TTC549 (cell line): ENCODE measurements at regions not wholly inside any gene's neighbourhood (a gene's known extent, or its start where the extent isn't known, plus 50 kb on each side); places are given as distances from the start of the nearest gene placed in this dataset.
"Not testable (repeated sequence)": the region's sequence is repeated elsewhere in the genome, so short reads cannot be mapped to it uniquely, and the experiment has no call there.

ENCODE experiments used
- FAIRE-seq: peaks from 2 replicates; lab custom pipeline; 2012; peaks lifted over from hg19 to GRCh38; lab: Jason Lieb, UNC

DNA sequence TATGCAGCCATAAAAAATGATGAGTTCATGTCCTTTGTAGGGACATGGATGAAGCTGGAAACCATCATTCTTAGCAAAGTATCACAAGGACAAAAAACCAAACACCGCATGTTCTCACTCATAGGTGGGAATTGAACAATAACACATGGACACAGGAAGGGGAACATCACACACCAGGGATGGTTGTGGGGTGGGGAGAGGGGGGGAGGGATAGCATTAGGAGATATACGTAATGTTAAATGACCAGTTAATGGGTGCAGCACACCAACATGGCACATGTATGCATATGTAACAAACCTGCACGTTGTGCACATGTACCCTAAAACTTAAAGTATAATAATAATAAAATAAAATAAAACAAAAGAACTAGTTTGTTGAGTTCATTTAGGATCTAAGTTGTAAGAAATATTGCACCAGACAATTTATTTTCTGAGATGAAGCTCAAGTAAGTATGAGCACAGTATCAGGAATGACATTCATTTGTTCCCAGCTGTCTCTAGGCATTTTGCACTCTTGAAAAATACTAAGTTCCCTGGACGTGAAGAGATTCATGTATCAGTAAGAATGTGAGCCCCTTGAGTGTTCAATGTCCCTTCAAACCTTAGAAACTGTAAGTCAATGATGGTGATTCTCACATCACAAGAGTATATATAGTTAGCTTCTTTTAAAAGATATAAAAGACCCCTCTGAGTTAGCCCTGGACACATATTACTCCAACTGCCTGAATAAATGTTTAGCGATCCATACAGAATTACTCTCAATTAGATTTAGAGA, 1519.3 kb upstream of the TPTE start:
- FAIRE-seq, result not testable (repeated sequence)

DNA sequence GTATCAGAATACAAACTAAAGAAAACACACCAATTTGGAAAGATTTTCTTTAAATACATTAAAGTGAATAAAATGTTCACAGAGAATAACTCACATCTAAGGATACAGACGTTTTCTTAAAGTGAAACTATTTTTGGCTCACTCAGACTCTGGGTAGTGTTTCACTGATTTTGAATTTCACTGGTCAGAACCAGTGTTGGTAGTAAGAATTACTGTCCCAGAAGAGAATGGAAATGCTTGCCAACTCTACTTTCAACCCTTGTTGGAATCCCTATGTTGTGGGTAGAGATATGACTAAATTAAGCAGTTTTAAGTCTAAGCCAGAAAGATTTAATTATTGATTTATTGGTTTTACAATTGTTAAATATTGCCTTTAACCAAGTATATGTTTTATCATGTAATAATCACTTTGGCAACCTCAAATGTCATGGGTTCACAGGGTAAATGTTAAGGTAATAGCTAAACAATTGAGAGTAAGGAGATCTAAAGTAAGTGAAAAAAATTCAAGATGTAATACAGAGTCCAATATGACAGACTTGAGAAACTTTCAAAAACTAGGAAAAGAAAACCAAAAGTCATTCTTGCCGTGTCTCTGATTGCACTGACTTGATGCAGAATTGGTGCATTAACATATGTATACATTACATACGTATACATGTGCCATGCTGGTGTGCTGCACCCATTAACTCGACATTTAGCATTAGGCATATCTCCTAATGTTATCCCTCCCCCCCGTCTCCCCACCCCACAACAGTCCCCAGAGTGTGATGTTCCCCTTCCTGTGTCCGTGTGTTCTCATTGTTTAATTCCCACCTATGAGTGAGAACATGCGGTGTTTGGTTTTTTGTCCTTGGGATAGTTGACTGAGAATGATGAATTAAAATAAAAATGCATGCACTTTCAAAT, 1517.2 kb upstream of the TPTE start:
- FAIRE-seq, result not testable (repeated sequence)

DNA sequence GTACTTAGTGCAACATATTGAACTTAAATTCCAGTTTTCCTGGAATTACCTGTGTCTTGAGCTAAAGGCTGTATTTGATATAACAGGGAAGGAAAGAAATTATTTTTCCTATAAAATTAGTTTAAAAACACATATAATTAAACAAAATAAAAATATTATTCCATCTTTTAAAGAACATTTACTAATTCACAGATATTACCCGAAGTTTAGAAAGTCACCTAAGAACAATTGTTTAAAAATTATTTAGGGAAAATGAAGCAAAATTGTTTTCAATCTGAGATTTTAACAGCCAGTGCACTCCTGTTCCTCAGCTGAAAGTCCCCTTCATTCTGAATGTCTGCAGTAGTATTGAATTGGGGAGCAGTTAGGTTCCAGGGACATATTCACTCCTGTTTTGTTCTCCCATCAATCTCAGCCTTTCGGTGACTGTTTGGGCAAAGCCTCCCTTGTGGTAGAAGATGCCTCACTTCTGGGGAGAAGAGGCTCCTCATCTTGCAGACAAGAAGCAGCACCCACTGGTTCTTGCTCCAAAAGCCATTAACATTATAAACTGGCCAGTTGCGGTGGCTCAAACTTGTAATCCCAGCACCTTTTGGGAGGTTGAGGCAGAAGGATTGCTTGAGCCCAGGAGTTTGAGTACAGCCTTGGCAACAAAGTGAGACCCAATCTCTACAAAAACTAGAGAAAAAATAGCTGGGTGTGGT, 1516.4 kb upstream of the TPTE start:
- not testable (repeated sequence) for FAIRE-seq

DNA sequence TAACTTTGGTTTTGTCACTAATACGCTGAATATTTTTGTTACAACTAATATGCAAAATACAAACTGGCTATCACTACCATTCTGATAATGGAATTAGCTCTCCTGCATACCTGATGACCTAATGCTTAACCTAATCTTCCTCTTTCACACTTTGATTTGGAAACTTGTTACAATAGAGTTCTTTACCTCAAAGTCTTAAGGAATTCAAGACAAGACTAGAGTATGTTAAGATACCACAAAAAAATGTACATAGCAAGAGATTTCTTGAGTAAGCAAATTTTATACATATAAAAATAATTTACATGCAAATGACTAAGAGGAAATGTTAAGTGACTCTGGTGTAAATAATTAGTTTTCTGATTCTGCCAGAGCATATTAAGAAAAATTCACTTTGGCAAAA, 1515.7 kb upstream of the TPTE start:
- not testable (repeated sequence) for FAIRE-seq

DNA sequence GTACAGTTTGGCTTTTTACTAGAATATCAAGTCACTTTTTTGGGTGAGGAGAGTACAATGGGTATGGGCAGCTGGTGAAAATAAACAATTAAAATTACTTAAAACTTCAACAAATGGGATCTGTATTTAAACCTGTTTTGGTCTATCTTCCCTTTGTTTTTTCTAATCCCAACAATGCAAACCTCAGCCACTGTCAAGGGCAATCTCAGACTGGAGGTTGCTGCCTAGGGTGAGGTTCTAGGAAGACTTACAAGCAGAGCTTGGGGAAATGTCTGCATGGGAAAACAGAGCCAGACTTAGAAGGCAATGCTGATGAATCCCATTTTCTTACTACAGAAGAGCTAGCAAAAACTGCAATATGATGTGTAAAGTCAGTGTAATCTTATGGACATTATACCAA, 1515.3 kb upstream of the TPTE start:
- FAIRE-seq, result not testable (repeated sequence)

DNA sequence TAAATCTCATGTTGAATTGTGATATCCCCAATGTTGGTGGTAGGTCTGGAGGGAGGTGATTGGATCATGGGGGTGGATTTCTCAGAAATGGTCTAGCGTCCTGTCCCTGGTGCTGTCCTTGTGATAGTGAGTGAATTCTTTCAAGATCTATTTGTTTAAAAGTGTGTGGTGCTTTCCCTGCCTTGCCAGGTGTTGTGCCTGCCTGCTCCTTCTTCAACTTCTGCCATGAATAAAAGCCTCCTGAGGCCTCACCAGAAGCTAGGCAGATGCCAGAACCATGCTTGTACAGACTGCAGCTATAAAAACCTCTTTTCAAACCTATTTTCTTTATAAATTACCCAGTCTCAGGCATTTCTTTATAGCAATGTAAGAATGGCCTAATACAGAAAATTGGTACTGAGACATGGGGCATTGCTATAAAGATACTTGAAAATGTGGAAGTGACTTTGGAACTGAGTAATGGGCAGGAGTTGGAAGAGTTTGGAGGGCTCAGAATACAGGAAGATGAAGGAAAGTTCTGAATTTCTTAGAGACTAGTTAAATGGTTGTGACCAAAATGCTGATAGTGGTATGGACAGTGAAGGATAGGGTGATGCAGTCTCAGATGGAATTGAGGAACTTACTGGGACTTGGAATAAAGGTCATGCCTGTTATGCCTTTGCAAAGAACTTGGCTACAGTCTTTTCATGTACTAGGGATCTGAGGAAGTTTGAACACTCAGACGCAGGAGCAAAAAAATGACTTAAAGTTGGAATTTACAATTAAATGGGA, 1514.6 kb upstream of the TPTE start:
- not testable (repeated sequence) for FAIRE-seq

DNA sequence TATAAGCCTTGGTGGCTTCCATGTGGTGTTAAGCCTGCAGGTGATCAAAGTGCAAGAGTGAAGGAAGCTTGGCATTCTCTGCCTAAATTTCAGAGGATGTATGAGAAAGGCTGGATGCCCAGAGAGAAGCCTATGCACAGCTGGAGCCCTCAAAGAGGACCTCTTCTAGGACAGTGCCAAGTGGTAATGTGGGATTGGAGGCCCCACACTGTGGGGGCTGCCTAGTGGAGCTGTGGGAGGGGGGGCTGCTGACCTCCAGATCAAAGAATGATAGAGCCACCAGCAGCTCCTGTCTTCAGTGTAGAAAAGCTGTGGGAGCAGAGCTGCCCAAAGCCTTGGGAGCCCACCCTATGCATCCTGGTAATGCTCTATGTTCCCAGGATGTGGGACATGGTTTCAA, 1512.7 kb upstream of the TPTE start:
- no peak for FAIRE-seq

DNA sequence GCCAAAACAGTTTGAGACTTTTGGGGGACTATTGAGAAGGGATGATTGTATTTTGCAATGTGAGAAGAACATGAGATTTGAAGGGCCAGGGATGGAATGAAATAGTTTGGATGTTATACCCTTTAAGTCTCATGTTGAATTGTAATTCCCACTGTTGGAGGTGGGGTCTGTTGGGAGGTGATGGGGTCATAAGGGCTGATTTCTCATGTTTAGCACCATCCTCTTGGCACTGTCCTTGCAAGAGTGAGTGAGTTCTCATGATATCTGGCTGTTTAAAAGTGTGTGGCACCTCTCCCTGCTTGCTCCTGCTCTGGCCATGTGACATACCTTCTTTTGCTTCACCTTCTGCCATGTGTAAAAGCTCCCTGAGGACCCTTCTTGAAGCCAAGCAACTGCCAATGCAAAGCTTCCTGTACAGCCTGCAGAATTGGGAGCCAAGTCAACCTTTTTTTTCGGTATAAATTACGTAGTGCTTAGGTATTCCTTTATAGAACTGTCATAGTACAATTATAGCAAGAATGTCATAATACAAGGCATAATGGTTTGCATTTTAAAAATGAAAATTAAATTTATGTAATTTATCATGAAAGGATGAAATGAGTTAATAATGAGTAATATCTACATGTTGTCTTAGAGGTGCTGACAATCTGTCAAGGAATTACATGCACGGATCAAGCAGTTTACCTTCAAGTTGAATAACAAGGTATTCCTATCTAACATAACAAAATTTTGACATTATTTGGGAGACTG, 1511.9 kb upstream of the TPTE start:
- not testable (repeated sequence) for FAIRE-seq

DNA sequence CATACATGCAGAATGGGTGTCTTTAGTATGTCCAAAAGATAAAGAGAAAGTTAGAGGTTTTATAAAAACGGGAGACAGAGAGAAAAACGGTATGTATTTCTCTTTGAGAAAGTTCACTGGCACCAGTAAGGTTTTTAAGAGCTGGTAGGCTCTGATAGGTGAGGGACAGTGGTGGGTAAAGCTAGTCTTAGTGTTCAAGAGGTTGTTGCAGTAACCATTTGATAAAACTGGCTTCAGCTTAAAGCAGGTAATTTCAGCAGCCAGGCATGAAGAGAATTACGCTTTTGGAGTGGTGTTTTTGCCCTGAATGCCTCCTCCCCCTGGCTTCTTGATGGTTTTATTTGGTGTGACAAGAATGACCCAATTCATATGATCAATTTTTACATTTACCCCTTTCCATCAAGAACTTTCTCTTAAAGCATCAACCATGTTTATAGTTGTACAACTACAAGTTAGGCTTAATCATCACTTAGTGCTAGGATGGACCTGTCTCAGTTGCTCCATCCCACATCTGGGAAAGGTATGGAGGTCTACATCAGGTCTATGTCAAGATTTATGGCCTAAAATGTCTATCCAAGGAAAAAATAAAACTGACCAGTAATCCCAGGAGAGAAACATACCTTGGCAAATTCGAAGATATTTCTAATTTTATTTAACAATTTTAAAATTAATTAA, 1511.1 kb upstream of the TPTE start:
- FAIRE-seq, result not testable (repeated sequence)

DNA sequence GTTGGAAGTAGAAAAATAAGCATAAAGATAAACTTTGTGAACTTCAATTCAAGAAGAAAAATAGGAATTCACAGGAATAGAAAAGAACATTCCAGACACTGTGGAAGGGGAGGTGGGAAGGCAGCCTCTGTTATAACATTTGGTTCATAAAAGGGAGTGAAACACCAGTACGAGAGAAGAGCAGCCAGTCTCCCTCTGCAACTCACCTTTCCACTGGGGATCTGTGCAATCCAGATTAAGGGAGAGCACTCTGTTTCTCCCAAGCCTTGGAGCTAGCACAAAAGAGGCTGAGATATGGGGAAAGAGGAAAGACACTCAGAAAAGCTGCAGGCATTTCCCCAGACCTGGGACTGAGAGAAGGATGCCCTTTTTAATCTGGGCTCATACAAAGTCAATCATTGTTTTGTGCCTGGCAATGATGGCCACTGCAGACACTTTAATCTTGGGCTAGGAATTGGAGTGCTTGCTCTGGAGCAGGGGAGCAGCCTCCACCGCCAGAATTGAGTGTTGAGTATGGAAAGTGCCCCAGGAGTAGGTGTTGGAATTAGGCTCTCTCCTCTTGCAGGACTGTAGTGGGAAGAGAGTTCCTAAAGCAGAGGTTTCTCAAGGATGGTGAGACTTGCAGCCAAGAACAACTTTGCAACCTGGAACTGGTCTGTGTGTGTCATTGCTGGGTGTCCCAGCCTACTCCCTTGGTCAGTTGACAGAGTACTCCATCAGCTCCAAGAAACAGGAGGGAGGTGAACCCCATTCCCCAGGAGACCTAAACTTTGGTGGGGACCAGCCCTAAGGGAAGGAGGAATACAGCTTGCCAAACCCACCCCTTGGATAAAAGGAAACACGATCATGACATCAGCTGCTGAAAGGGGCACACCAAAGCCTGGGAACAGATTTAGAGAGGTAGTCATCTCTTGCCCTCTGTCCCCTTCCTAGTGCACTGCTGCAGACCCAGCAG, 1510.2 kb upstream of the TPTE start:
- FAIRE-seq, result not testable (repeated sequence)

DNA sequence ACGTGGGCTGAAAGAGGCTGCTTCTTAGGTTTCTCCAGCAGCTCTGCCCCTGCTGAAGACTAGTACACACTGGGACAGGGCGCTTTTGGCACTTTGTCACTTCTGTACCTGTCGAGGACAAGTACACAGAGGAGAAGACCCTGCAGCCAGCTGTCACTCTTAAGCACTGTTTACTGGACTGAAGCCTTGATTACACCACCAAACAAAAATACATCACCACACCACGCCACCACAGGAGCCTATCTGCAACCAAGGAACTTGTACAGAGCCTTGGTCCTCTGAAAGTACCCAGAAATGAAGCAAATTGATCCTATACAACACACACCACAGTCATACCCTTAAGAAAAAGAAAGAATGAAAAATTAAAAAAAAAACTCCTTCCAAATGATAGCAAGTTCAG, 1509.5 kb upstream of the TPTE start:
- FAIRE-seq, result not testable (repeated sequence)

DNA sequence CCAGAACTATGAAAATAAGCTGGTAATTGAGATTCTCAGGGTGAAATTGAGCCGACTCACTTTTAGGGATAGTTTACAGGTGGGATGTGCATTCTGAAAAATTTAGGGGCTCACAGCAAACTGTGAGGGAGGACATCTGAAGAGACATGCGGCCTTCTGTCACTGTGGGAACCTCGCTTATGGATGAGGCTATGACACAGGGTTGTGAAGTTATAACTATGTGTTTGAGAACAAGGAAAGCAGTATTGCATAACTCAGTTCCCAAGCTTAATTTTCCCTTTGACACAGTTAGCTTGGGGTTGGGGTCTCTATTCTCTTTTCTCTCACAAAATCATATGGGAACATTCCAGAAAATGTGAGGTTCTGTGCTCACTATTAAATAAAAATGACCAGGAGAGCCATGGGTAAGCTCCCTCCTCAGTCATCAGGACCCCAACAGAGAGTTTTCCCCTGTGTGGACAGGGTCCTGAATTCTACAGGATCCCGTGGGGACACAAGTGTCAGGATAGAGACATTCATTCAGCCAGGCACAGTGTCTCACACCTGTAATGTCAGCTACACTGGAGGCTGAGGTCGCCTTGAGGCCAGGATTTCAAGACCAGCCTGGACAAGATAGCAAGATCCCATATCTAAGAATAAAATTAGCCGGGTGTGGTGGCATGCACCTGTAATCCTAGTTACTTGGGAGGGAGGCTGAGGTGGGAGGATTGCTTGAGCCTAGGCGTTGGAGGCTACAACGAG, 1507.7 kb upstream of the TPTE start:
- FAIRE-seq, result not testable (repeated sequence)

DNA sequence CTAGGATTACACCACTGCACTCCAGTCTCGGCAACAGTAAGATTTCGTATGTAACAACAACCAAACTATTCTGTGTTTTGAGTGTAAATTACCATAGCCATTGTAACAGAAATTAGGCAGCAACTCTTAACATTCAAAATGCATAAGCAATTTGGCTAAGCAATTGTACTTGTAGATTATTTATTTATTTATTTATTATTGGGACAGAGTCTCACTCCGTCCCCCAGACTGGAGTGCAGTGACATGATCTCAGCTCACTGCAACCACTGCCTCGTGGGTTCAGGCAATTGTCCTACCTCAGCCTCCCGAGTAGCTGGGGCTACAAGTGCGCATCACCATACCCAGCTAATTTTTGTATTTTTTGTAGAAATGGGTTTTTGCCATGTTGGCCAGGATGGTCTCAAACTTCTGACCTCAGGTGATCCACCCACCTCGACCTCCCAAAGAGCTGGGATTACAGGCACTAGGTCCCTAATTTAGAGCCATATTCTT, 1507.1 kb upstream of the TPTE start:
- FAIRE-seq, result not testable (repeated sequence)

DNA sequence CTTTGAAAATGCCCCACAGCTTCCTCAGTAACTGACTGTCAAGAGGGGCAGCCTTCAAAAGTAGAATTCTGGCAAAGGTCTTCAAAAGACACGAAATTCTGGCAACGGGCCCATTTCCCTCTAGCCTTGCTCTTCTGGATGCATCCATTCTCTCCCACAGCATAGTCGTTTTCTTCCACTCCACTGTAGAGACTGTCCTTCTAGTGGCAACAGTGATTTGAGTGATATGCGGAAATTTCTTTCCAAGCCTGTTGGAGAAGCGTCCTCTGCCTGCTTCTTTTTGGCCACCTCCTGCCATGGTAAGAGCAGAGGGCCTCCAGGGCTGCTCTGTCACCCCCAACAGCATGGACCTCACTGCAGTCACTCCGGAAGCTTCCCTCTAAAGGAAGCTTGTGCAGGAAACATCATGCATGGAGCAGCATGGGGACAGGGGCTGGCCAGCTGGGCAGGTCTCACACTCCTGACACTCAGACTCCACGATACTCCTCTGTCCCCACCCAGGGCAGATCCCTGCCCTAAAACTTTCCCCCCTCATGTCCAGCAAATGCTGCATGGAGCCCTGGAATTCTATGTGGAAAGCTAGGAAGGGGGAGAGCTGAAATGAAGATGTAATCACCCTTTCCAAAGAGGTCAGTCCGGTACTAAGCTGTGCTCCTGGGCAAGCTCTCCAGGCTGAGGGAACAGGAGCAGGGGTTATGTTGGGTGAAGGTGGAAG, 1505.7 kb upstream of the TPTE start:
- not testable (repeated sequence) for FAIRE-seq

DNA sequence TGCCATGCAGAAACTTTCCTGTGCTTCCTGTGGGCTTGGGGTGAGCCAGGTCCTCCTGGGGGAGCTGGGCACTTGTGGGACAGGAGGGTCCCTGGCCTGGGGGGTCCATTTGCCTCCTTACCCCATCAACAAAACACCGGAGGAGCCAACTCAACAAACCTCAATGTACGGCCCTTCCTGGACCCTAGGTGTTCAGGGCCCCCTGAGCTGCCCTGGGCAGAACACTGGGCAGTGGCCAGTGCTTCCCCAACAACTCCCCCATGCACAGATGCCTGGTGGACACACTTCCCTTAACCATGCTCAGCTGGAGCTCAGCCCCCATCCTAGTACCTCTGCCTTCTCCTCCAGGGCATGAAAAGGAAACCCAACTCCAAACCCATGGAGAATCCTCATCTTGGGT, 1504.2 kb upstream of the TPTE start:
- not testable (repeated sequence) for FAIRE-seq

DNA sequence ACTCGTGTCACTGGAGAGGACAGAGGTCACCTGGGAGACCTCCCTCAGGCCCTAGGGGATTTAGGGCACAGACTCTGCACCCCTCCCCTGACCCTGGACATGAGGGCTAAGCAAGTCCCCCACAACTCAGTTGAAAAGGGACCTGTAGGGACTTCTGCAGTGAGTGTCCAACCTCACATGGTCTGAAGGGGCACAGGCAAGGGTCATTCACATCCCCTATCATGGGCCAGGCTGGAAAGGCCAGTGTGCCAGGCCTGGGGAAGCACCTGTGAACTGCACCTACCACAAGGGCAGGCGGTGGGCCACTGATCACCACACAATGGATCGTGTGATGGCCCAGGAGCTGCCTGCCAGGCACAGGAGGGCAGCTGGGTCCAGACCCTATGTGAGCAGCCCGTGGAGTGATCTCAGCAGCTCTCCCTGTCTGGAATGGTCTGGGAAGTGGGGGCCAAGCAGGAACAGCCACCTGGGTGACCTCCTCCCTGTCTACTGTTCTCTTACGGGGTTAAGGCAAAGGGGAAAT, 1502.6 kb upstream of the TPTE start:
- not testable (repeated sequence) for FAIRE-seq

DNA sequence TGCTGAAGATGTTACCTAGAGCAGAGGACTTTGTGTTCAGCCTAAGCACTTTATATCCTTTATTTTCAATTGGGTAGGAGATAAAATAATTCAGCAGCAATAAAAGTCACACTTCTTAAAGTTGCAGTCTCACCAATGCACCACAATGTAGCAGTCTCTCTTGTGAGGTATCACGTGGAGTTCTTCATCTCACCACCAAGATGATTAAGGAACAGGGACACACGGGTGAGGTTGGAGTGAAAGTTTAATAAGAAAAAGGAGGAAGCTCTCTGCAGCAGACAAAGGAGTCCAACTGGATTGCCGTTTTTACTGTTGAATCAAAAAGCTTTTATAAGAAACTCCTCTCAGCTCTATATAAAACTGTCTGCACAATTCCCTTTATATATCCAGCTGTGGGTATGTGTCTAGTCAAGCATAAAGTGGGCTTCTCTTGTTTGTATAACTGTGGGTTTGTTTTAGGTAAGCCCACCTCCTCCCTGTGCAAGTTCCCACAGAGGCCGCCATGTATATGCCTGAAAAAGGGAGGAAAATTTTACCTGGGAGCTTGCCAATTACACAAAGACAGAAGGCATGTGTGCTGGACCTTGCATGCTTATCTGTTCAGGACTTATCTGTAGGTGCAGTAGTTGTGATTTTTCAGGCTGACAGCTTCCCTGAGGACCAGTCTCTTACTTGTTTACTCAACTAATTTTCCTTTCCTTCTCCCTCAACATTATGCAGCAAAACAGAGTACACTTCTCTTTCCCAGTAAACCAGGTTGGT, 1497.2 kb upstream of the TPTE start:
- FAIRE-seq, result not testable (repeated sequence)
